ENCODE measurements at regions not wholly inside any gene's neighbourhood (a gene's known extent, or its start where the extent isn't known, plus 50 kb on each side); places are given as distances from the start of the nearest gene placed in this dataset.

GRCh38 chr2:194564422-194564821 lies 1092.6 kb upstream of the SLC39A10 start:
- TF ChIP-seq EZH2phosphoT487 (IDR thresholded peaks at IDR 0.05; ENCODE audit: low read depth, severe bottlenecking, unreplicated experiment): no peak
- no peak for TF ChIP-seq CTCF (IDR thresholded peaks at IDR 0.05; ENCODE audit: poor library complexity)

All from hepatocyte (in vitro differentiated cells).